ENCODE measurements at regions not wholly inside any gene's neighbourhood (a gene's known extent, or its start where the extent isn't known, plus 50 kb on each side); places are given as distances from the start of the nearest gene placed in this dataset.

GRCh38 chr1:232568906-232569553, 60.9 kb downstream of the SIPA1L2 start:
- DNase-seq (ENCODE audit: low spot score) = no peak
- Mint-ChIP-seq H3K36me3 (no peaks in the 10 kb centered on the region), H3K27me3 (ENCODE audit: low read depth) (no peaks in the 10 kb centered on the region), H3K4me1 (peaks cover 46% of the 10 kb centered on the region), H3K9me3 (no peaks in the 10 kb centered on the region), H3K27ac (no peak overlapping the region), H3K4me3 (no peak overlapping the region)
- TF ChIP-seq USF2 (CRISPR knock-in tag; IDR thresholded peaks at IDR 0.05) (no peak), ZNF396 (CRISPR knock-in tag; IDR thresholded peaks at IDR 0.05; ENCODE audit: borderline replicate concordance) (no peak)
- CTCF ChIA-PET = no interaction called here
- POLR2A ChIA-PET = no interaction called here
- no peak for ATAC-seq

DNA sequence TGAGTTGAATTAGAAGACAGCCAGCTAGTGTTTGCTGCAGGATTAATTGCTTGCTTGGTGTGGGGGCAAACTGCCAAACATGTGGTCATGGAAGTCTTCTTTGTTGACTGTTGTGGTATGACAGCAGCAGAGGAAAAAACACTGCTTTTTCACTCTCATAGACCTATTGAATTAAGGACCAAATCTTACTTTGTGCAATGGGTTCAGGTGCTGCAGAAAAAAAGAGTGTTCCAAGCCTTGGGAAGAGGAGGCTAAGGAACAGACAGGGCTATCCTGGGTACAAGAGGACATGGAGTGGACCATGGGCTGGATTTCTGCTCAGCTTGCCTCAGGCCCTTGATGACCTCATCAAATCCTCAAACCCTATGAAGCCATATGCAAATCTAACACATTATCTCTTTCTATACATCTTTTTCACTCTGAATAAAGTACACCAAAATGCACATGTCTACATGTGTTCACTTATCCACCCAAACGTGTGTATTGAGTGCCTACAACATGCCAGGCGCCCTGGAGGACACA, 61.5 kb downstream of the SIPA1L2 start:
- Mint-ChIP-seq H3K4me3 (no peak overlapping the region), H3K4me1 (peaks cover 39% of the 10 kb centered on the region), H3K27ac (no peak overlapping the region), H3K27me3 (ENCODE audit: low read depth) (no peaks in the 10 kb centered on the region), H3K9me3 (no peaks in the 10 kb centered on the region), H3K36me3 (no peaks in the 10 kb centered on the region)
- POLR2A ChIA-PET = no interaction called here
- no peak for ATAC-seq
- CTCF ChIA-PET = no interaction called here
- TF ChIP-seq, protein P1, sequence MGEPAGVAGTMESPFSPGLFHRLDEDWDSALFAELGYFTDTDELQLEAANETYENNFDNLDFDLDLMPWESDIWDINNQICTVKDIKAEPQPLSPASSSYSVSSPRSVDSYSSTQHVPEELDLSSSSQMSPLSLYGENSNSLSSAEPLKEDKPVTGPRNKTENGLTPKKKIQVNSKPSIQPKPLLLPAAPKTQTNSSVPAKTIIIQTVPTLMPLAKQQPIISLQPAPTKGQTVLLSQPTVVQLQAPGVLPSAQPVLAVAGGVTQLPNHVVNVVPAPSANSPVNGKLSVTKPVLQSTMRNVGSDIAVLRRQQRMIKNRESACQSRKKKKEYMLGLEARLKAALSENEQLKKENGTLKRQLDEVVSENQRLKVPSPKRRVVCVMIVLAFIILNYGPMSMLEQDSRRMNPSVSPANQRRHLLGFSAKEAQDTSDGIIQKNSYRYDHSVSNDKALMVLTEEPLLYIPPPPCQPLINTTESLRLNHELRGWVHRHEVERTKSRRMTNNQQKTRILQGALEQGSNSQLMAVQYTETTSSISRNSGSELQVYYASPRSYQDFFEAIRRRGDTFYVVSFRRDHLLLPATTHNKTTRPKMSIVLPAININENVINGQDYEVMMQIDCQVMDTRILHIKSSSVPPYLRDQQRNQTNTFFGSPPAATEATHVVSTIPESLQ (CRISPR knock-in tag; IDR thresholded peaks at IDR 0.05) = no peak
- TF ChIP-seq SMAD4 (CRISPR knock-in tag; IDR thresholded peaks at IDR 0.05) (no peak), ETV6 (CRISPR knock-in tag; IDR thresholded peaks at IDR 0.05) (no peak), USF2 (CRISPR knock-in tag; IDR thresholded peaks at IDR 0.05) (no peak), ZNF263 (CRISPR knock-in tag; IDR thresholded peaks at IDR 0.05; ENCODE audit: low read depth) (no peak), USF1 (CRISPR knock-in tag; IDR thresholded peaks at IDR 0.05) (no peak), SMAD3 (CRISPR knock-in tag; IDR thresholded peaks at IDR 0.05; ENCODE audit: borderline replicate concordance) (no peak)
- TF ChIP-seq, protein P2, sequence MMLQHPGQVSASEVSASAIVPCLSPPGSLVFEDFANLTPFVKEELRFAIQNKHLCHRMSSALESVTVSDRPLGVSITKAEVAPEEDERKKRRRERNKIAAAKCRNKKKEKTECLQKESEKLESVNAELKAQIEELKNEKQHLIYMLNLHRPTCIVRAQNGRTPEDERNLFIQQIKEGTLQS (CRISPR knock-in tag; conservative IDR thresholded peaks at IDR 0.05) = no peak
- no peak for DNase-seq (ENCODE audit: low spot score)

GRCh38 chr1:232566093-232566492, 63.8 kb downstream of the SIPA1L2 start:
- ATAC-seq (no peak), DNase-seq (ENCODE audit: low spot score) (no peak)
- Mint-ChIP-seq H3K9me3 (no peaks in the 10 kb centered on the region), H3K27me3 (ENCODE audit: low read depth) (no peaks in the 10 kb centered on the region), H3K36me3 (no peaks in the 10 kb centered on the region), H3K4me1 (peaks cover 21% of the 10 kb centered on the region), H3K4me3 (no peak overlapping the region), H3K27ac (no peak overlapping the region)
- CTCF ChIA-PET = no interaction called here
- POLR2A ChIA-PET = no interaction called here
- TF ChIP-seq ESRRA (CRISPR knock-in tag; IDR thresholded peaks at IDR 0.05; ENCODE audit: borderline replicate concordance) = no peak
- TF ChIP-seq ZNF121 (CRISPR knock-in tag; IDR thresholded peaks at IDR 0.05) = no peak
- no peak for TF ChIP-seq KAT7 (CRISPR knock-in tag; IDR thresholded peaks at IDR 0.05; ENCODE audit: borderline replicate concordance)
- TF ChIP-seq AR (CRISPR knock-in tag; IDR thresholded peaks at IDR 0.05) = no peak
- no peak for TF ChIP-seq TEAD1 (CRISPR knock-in tag; IDR thresholded peaks at IDR 0.05)
- TF ChIP-seq, protein P3, sequence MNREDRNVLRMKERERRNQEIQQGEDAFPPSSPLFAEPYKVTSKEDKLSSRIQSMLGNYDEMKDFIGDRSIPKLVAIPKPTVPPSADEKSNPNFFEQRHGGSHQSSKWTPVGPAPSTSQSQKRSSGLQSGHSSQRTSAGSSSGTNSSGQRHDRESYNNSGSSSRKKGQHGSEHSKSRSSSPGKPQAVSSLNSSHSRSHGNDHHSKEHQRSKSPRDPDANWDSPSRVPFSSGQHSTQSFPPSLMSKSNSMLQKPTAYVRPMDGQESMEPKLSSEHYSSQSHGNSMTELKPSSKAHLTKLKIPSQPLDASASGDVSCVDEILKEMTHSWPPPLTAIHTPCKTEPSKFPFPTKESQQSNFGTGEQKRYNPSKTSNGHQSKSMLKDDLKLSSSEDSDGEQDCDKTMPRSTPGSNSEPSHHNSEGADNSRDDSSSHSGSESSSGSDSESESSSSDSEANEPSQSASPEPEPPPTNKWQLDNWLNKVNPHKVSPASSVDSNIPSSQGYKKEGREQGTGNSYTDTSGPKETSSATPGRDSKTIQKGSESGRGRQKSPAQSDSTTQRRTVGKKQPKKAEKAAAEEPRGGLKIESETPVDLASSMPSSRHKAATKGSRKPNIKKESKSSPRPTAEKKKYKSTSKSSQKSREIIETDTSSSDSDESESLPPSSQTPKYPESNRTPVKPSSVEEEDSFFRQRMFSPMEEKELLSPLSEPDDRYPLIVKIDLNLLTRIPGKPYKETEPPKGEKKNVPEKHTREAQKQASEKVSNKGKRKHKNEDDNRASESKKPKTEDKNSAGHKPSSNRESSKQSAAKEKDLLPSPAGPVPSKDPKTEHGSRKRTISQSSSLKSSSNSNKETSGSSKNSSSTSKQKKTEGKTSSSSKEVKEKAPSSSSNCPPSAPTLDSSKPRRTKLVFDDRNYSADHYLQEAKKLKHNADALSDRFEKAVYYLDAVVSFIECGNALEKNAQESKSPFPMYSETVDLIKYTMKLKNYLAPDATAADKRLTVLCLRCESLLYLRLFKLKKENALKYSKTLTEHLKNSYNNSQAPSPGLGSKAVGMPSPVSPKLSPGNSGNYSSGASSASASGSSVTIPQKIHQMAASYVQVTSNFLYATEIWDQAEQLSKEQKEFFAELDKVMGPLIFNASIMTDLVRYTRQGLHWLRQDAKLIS (CRISPR knock-in tag; IDR thresholded peaks at IDR 0.05; ENCODE audit: borderline replicate concordance) = no peak
- TF ChIP-seq TP53 (CRISPR knock-in tag; IDR thresholded peaks at IDR 0.05) = no peak
- no peak for TF ChIP-seq CBFB (CRISPR knock-in tag; IDR thresholded peaks at IDR 0.05; ENCODE audit: low read depth)
